Pons (tissue), 1 donor: ENCODE measurements at regions not wholly inside any gene's neighbourhood (a gene's known extent, or its start where the extent isn't known, plus 50 kb on each side); places are given as distances from the start of the nearest gene placed in this dataset.
"Not testable (repeated sequence)": the region's sequence is repeated elsewhere in the genome, so short reads cannot be mapped to it uniquely, and the experiment has no call there.

Source experiments
- DNase-seq: peaks from one replicate; pipeline ENCODE4 v3.0.0-alpha.2; 2016; ENCODE audit warnings: low spot score

GRCh38 chr13:55977436-55977835 is 1163.3 kb upstream of the PRR20A start:
- DNase-seq, result no peak

GRCh38 chr13:55981381-55981780 is 1159.3 kb upstream of the PRR20A start:
- DNase-seq, result no peak

- not testable (repeated sequence) for DNase-seq
These were observed 1156.7 kb upstream of the PRR20A start for GRCh38 chr13:55984026-55984425.

GRCh38 chr13:55990631-55991030 is 1150.1 kb upstream of the PRR20A start:
- no peak for DNase-seq

- no peak for DNase-seq
These were observed 1149.1 kb upstream of the PRR20A start for GRCh38 chr13:55991666-55992065.

- no peak for DNase-seq
These were observed 1148.6 kb upstream of the PRR20A start for GRCh38 chr13:55992145-55992544.

GRCh38 chr13:55999709-56000108 is 1141.0 kb upstream of the PRR20A start:
- DNase-seq, result no peak

GRCh38 chr13:56009418-56009817 is 1131.3 kb upstream of the PRR20A start:
- DNase-seq, result no peak

- DNase-seq, result no peak
These were observed 1128.1 kb upstream of the PRR20A start for GRCh38 chr13:56012644-56013043.

GRCh38 chr13:56015919-56016318 is 1124.8 kb upstream of the PRR20A start:
- DNase-seq, result peak; percentile 6

- no peak for DNase-seq
These were observed 1121.1 kb upstream of the PRR20A start for GRCh38 chr13:56019606-56020005.

- DNase-seq, result no peak
These were observed 1120.3 kb upstream of the PRR20A start for GRCh38 chr13:56020425-56020824.

GRCh38 chr13:56039992-56040391 is 1100.7 kb upstream of the PRR20A start:
- no peak for DNase-seq

- DNase-seq, result no peak
These were observed 1074.4 kb upstream of the PRR20A start for GRCh38 chr13:56066321-56066720.

- peak; percentile 3 for DNase-seq
These were observed 1038.1 kb upstream of the PRR20A start for GRCh38 chr13:56102641-56103040.

GRCh38 chr13:56110751-56111150 is 1030.0 kb upstream of the PRR20A start:
- DNase-seq, result no peak

- no peak for DNase-seq
These were observed 1006.2 kb upstream of the PRR20A start for GRCh38 chr13:56134524-56134923.

- no peak for DNase-seq
These were observed 973.9 kb upstream of the PRR20A start for GRCh38 chr13:56166864-56167263.

GRCh38 chr13:56168581-56168980 is 972.1 kb upstream of the PRR20A start:
- DNase-seq, result no peak

GRCh38 chr13:56173346-56173745 is 967.4 kb upstream of the PRR20A start:
- no peak for DNase-seq

- DNase-seq, result no peak
These were observed 958.1 kb upstream of the PRR20A start for GRCh38 chr13:56182598-56182997.

- DNase-seq, result no peak
These were observed 953.4 kb upstream of the PRR20A start for GRCh38 chr13:56187331-56187730.

GRCh38 chr13:56188582-56188981 is 952.1 kb upstream of the PRR20A start:
- not testable (repeated sequence) for DNase-seq

- DNase-seq, result no peak
These were observed 951.3 kb upstream of the PRR20A start for GRCh38 chr13:56189439-56189838.

GRCh38 chr13:56189978-56190377 is 950.7 kb upstream of the PRR20A start:
- DNase-seq, result no peak
